ENCODE measurements at regions not wholly inside any gene's neighbourhood (a gene's known extent, or its start where the extent isn't known, plus 50 kb on each side); places are given as distances from the start of the nearest gene placed in this dataset.

GRCh38 chr2:18440777-18441176 is 119.7 kb downstream of the RDH14 start:
- no peak for TF ChIP-seq POLR2A (IDR thresholded peaks at IDR 0.05)
- no peak for TF ChIP-seq CTCF (IDR thresholded peaks at IDR 0.05 in 8 of 11, conservative IDR thresholded peaks at IDR 0.05 in 3 of 11)
- no peak for TF ChIP-seq POLR2AphosphoS5 (IDR thresholded peaks at IDR 0.05)

Data from spleen (tissue), 7 donors.